ENCODE measurements at regions not wholly inside any gene's neighbourhood (a gene's known extent, or its start where the extent isn't known, plus 50 kb on each side); places are given as distances from the start of the nearest gene placed in this dataset.

DNA sequence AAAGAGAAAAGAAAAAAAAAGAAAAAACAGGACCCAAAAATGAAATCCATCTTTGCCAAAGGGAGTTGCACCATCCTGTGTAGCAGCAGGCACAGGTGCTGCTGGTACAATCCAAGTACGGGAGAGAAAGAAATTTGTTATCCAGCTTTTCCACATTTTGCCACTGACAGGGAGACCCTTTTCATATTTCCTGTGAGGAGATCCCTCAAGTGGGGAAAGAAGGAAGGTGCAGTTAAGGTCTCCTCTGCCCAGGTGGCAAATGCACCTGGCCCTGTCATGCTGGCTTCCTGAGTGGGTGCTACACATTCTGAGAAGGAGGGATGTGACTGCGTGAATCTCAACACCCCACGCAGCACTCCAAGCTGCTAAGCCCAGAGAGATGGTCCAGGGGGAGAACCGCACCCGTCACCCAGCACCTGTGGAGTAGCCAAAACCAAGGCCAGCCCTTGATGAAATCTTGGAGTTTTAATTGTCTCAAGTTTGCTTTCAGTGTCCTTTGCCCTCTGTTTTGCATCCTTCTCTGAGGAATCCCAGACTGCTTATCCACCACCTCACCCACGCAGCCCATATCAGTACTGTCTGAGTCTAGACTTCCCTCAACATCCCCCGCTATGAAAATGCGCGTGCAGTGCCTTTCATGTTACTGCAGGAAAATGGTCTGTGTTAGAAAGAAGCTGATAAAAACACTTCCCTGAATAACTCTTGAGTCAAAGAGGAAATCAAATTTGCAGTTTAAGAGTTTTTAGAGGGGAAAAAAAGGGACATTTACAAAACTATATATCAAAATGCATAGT, 141.9 kb upstream of the THBS1 start:
- no peak overlapping the region for H3K27ac ChIP-seq
- TF ChIP-seq, protein P1, sequence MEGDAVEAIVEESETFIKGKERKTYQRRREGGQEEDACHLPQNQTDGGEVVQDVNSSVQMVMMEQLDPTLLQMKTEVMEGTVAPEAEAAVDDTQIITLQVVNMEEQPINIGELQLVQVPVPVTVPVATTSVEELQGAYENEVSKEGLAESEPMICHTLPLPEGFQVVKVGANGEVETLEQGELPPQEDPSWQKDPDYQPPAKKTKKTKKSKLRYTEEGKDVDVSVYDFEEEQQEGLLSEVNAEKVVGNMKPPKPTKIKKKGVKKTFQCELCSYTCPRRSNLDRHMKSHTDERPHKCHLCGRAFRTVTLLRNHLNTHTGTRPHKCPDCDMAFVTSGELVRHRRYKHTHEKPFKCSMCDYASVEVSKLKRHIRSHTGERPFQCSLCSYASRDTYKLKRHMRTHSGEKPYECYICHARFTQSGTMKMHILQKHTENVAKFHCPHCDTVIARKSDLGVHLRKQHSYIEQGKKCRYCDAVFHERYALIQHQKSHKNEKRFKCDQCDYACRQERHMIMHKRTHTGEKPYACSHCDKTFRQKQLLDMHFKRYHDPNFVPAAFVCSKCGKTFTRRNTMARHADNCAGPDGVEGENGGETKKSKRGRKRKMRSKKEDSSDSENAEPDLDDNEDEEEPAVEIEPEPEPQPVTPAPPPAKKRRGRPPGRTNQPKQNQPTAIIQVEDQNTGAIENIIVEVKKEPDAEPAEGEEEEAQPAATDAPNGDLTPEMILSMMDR (IDR thresholded peaks at IDR 0.05 in 8 of 11, conservative IDR thresholded peaks at IDR 0.05 in 3 of 11), result no peak
- TF ChIP-seq POLR2A (IDR thresholded peaks at IDR 0.05), result no peak
- TF ChIP-seq POLR2AphosphoS5 (IDR thresholded peaks at IDR 0.05), result no peak
- no peaks in the 10 kb centered on the region for H3K9me3 ChIP-seq
- intact Hi-C loops (cut with DNase I; ENCODE audit: low total_unique reads), result no loop called here
- peaks cover 0 to 12% (median 0%) of the 10 kb centered on the region in 7 donors for H3K27me3 ChIP-seq (replicated peaks in 1 of 7)
- no peak for DNase-seq
- no peaks in the 10 kb centered on the region for H3K36me3 ChIP-seq
- 65 to 74% (median 72%) methylated on average over 9 of the region's 9 CpGs for WGBS, 5 donors
- H3K4me1 ChIP-seq, result peaks cover 0 to 23% (median 10%) of the 10 kb centered on the region in 6 donors
- H3K4me3 ChIP-seq, result no peak overlapping the region

DNA sequence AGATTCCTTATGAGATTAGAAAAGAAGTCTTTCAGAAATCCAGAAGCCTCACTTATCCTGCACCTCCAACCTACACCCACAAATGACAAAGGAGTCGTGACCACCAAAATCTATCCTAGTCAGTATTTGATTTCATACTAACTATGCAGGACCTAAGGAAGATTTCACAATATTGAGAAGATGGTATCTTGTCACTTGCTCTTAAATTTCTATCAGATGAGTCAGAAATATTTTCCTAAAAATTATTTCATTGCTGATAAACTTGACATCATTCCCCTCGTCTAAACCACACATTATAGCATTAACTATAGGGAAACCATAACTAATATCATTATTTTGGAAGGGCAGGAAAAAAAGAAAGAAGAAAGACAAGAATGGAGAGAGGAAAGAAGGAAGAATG, 138.0 kb upstream of the THBS1 start:
- no peaks in the 10 kb centered on the region for H3K9me3 ChIP-seq
- peaks cover 0 to 12% (median 0%) of the 10 kb centered on the region in 7 donors for H3K27me3 ChIP-seq (replicated peaks in 1 of 7)
- DNase-seq, result no peak
- H3K36me3 ChIP-seq, result no peaks in the 10 kb centered on the region
- no peak overlapping the region for H3K4me3 ChIP-seq
- WGBS, 5 donors, result 77 to 91% (median 83%) methylated on average over 2 of the region's 2 CpGs
- no peak overlapping the region for H3K27ac ChIP-seq
- peaks cover 0 to 7% (median 0%) of the 10 kb centered on the region in 6 donors for H3K4me1 ChIP-seq
- no peak for TF ChIP-seq POLR2A (IDR thresholded peaks at IDR 0.05)
- no peak for TF ChIP-seq POLR2AphosphoS5 (IDR thresholded peaks at IDR 0.05)
- TF ChIP-seq, protein P1 (IDR thresholded peaks at IDR 0.05 in 8 of 11, conservative IDR thresholded peaks at IDR 0.05 in 3 of 11), result no peak
- intact Hi-C loops (cut with DNase I; ENCODE audit: low total_unique reads), result no loop called here

DNA sequence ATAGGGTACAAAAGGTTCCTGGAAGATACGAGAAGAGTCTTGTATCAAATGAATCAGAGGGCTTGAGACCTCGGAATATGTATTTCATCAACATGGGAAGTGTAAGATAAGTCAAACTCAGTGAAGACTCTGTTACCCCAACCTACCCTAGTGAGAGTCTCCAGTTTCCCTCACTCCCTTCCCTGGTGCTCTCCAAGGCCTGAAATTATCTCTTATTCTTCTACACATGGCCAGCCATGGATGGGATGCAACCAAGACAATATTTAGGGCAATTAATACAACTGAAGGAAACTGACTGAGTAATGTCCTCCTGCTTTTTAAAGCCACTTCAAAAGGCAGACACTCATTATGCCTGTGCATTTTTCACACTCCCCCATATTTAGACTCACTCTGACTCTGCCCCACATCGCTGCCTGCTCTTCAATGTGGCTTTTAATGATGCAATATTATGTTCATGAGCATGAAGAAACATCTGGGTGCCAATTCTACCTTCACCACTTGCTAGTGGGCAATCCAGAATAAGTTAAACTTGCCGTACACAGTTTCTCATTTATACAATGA, 137.1 kb upstream of the THBS1 start:
- H3K36me3 ChIP-seq, result no peaks in the 10 kb centered on the region
- no peak overlapping the region for H3K27ac ChIP-seq
- no peaks in the 10 kb centered on the region for H3K9me3 ChIP-seq
- H3K4me3 ChIP-seq, result no peak overlapping the region
- peaks cover 0 to 2% (median 0%) of the 10 kb centered on the region in 6 donors for H3K4me1 ChIP-seq
- intact Hi-C loops (cut with DNase I; ENCODE audit: low total_unique reads), result no loop called here
- WGBS, 5 donors, result 81 to 88% (median 83%) methylated on average over 4 of the region's 4 CpGs
- TF ChIP-seq POLR2AphosphoS5 (IDR thresholded peaks at IDR 0.05), result no peak
- TF ChIP-seq POLR2A (IDR thresholded peaks at IDR 0.05), result no peak
- TF ChIP-seq, protein P1 (IDR thresholded peaks at IDR 0.05 in 8 of 11, conservative IDR thresholded peaks at IDR 0.05 in 3 of 11), result no peak
- peaks cover 0 to 6% (median 0%) of the 10 kb centered on the region in 7 donors for H3K27me3 ChIP-seq (replicated peaks in 1 of 7)
- DNase-seq, result no peak

DNA sequence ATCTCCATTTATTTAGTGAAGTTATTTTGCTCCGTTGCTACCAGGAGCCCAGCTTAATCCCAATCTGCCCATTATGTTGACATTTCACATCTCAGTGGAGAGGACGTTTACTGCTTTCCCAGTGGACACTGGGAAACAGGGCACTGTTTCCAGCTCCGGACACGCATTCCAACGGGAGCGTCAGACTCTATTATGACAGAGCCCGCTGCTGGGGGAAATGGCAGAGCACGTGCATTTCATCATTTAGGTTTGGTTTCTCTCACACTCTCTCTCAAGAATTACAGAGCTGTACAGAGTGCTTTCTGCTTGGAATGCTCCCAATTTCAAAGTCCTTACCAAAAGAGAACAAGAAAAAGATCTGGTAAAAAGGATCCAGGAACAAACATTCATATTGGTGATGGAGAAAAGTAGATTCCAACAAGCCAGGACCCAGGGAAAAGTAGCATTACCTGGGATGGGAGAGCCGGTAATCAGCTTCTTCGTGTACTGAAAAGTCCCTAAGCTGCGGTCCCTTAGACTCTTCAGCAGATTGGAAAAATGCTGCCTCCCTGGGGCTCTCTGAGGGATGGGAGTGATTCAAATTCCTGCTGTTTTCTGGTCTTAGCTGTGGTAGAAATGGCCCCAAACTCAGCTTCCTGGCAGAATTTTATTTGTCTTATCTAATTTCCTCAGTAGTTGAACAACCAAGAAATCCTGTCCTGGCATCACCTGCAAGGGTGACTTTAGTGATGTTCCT, 136.0 kb upstream of the THBS1 start:
- H3K27me3 ChIP-seq (replicated peaks in 1 of 7), result no peaks in the 10 kb centered on the region
- no peaks in the 10 kb centered on the region for H3K36me3 ChIP-seq
- H3K27ac ChIP-seq, result peak overlapping the region in 1 of 8 donors; percentile 28
- WGBS, 5 donors, result 69 to 88% (median 81%) methylated on average over 11 of the region's 11 CpGs
- intact Hi-C loops (cut with DNase I; ENCODE audit: low total_unique reads), result no loop called here
- no peaks in the 10 kb centered on the region for H3K4me1 ChIP-seq
- TF ChIP-seq POLR2A (IDR thresholded peaks at IDR 0.05) (no peak), POLR2AphosphoS5 (IDR thresholded peaks at IDR 0.05) (no peak)
- TF ChIP-seq, protein P1 (IDR thresholded peaks at IDR 0.05 in 8 of 11, conservative IDR thresholded peaks at IDR 0.05 in 3 of 11), result no peak
- H3K9me3 ChIP-seq, result no peaks in the 10 kb centered on the region
- no peak for DNase-seq
- H3K4me3 ChIP-seq, result no peak overlapping the region

Data from spleen (tissue), 11 donors.